Smooth muscle cell (in vitro differentiated cells): ENCODE measurements at regions not wholly inside any gene's neighbourhood (a gene's known extent, or its start where the extent isn't known, plus 50 kb on each side); places are given as distances from the start of the nearest gene placed in this dataset.

Experiments
- DNase-seq: peaks from one replicate; lab custom pipeline; 2025; ENCODE audit not compliant: unreplicated experiment; lab: John Stamatoyannopoulos, UW
- H2AFZ ChIP-seq: fragments of 200-600 bp; sonication (generic); 2 replicates; pipeline ENCODE4 v1.6.0; 2016; ENCODE audit warnings: antibody characterized with exemption, low read depth, mild to moderate bottlenecking
- H3F3A ChIP-seq: fragments of 200-600 bp; sonication (generic); 2 replicates; pipeline ENCODE4 v1.6.0; 2017; ENCODE audit warnings: antibody characterized with exemption, low read depth
- H3K27ac ChIP-seq: fragments of 200-600 bp; sonication (generic); 2 replicates; pipeline ENCODE4 v1.5.1; 2016; ENCODE audit warnings: low read depth, mild to moderate bottlenecking
- H3K27me3 ChIP-seq: fragments of 200-600 bp; sonication (generic); 2 replicates; pipeline ENCODE4 v1.6.1; 2016; ENCODE audit warnings: low read depth, mild to moderate bottlenecking
- H3K36me3 ChIP-seq: fragments of 200-600 bp; sonication (generic); 2 replicates; pipeline ENCODE4 v1.5.1; 2016; ENCODE audit warnings: low read depth
- H3K4me1 ChIP-seq: fragments of 200-600 bp; sonication (generic); 2 replicates; pipeline ENCODE4 v1.5.1; 2016; ENCODE audit warnings: low read depth
- H3K4me2 ChIP-seq: fragments of 200-600 bp; sonication (generic); 2 replicates; pipeline ENCODE4 v1.6.0; 2016; ENCODE audit warnings: mild to moderate bottlenecking
- H3K4me3 ChIP-seq: fragments of 200-600 bp; sonication (generic); 2 replicates; pipeline ENCODE4 v1.5.1; 2016; ENCODE audit warnings: mild to moderate bottlenecking
- H3K79me2 ChIP-seq: fragments of 200-600 bp; sonication (generic); 2 replicates; pipeline ENCODE4 v1.6.0; 2016; ENCODE audit warnings: low read depth, mild to moderate bottlenecking
- H3K9ac ChIP-seq: fragments of 200-600 bp; sonication (generic); 2 replicates; pipeline ENCODE4 v1.6.0; 2016; ENCODE audit warnings: low read depth
- H3K9me3 ChIP-seq: fragments of 200-600 bp; sonication (generic); replicated peaks from 2 replicates; pipeline ENCODE4 v1.5.1; 2016; ENCODE audit warnings: low read depth
- H4K20me1 ChIP-seq: fragments of 200-600 bp; sonication (generic); 2 replicates; pipeline ENCODE4 v1.6.0; 2016; ENCODE audit warnings: low read depth
- WGBS: methylation state at CpG from one replicate; pipeline ENCODE4 v1.1.7; 2016; ENCODE audit warnings: low lambda C conversion rate; 5-methylcytosine and 5-hydroxymethylcytosine counted together
- TF ChIP-seq, protein P1 (sequence below): fragments of 200-600 bp; sonication (generic); IDR thresholded peaks from 2 replicates; pipeline ENCODE4 v1.5.1; 2017; ENCODE audit warnings: borderline replicate concordance, mild to moderate bottlenecking, antibody characterized with exemption; ENCODE audit not compliant: insufficient read depth, poor library complexity, severe bottlenecking

- Histone ChIP-seq H2AFZ (no peak overlapping the region), H3F3A (no peaks in the 10 kb centered on the region), H3K4me3 (no peak overlapping the region), H4K20me1 (no peaks in the 10 kb centered on the region), H3K27ac (no peak overlapping the region), H3K9ac (no peak overlapping the region), H3K9me3 (no peaks in the 10 kb centered on the region), H3K27me3 (no peaks in the 10 kb centered on the region), H3K4me1 (no peaks in the 10 kb centered on the region), H3K36me3 (no peaks in the 10 kb centered on the region), H3K4me2 (no peak overlapping the region), H3K79me2 (no peaks in the 10 kb centered on the region)
- 95% methylated on average over 30 of the region's 31 CpGs for WGBS
- no peak for DNase-seq
- TF ChIP-seq, protein P1, sequence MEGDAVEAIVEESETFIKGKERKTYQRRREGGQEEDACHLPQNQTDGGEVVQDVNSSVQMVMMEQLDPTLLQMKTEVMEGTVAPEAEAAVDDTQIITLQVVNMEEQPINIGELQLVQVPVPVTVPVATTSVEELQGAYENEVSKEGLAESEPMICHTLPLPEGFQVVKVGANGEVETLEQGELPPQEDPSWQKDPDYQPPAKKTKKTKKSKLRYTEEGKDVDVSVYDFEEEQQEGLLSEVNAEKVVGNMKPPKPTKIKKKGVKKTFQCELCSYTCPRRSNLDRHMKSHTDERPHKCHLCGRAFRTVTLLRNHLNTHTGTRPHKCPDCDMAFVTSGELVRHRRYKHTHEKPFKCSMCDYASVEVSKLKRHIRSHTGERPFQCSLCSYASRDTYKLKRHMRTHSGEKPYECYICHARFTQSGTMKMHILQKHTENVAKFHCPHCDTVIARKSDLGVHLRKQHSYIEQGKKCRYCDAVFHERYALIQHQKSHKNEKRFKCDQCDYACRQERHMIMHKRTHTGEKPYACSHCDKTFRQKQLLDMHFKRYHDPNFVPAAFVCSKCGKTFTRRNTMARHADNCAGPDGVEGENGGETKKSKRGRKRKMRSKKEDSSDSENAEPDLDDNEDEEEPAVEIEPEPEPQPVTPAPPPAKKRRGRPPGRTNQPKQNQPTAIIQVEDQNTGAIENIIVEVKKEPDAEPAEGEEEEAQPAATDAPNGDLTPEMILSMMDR, result no peak
Observed at GRCh38 chr22:48798281-48799226, 1029.1 kb downstream of the BRD1 start.

GRCh38 chr22:48797731-48798130 lies 1029.9 kb downstream of the BRD1 start:
- H2AFZ ChIP-seq, result no peak overlapping the region
- no peak for DNase-seq
- H3K4me3 ChIP-seq, result no peak overlapping the region
- no peaks in the 10 kb centered on the region for H3K79me2 ChIP-seq
- H3F3A ChIP-seq, result no peaks in the 10 kb centered on the region
- H3K27ac ChIP-seq, result no peak overlapping the region
- H3K36me3 ChIP-seq, result no peaks in the 10 kb centered on the region
- 93% methylated on average over 8 of the region's 8 CpGs for WGBS
- H4K20me1 ChIP-seq, result no peaks in the 10 kb centered on the region
- H3K4me1 ChIP-seq, result no peaks in the 10 kb centered on the region
- TF ChIP-seq, protein P1, result no peak
- no peaks in the 10 kb centered on the region for H3K9me3 ChIP-seq
- H3K9ac ChIP-seq, result no peak overlapping the region
- H3K27me3 ChIP-seq, result no peaks in the 10 kb centered on the region
- H3K4me2 ChIP-seq, result no peak overlapping the region

DNA sequence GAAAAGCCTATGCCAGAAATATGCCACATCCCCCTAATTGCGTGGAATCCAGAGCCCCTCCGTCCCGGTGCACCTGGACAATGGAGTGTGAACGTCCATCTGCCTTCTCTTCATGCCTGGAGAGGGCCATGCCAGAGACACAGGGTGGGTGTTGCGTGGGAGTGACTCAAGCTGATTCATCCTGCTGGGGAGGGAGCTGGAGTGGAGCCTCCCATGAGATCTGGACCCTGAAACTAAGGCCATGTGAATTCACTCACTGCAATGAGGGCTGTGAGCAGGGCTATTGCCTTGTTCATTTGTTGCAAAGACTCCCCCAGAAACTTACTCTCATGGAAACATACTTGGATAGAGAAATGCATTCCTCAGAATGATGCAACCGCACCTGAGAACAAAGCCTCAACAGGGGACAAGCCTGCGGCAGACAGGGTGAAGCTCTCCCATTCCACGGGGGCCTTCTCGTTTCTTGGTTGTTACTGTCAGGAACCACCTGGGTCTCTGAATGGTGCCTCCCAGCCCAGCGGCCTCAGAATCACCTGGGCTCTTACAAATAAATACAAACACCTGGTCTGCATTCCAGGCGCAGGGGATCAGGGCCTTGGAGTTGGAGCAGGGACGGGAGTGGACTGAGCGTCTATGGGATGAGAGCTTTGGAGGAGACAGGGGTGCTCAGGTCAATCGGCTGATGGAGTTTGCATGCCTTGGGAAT lies 1031.2 kb downstream of the BRD1 start:
- Histone ChIP-seq H3K79me2 (no peaks in the 10 kb centered on the region), H4K20me1 (no peaks in the 10 kb centered on the region), H3K9ac (no peak overlapping the region), H3K36me3 (no peaks in the 10 kb centered on the region), H2AFZ (no peak overlapping the region), H3K4me2 (no peak overlapping the region), H3F3A (no peaks in the 10 kb centered on the region), H3K9me3 (no peaks in the 10 kb centered on the region), H3K27me3 (no peaks in the 10 kb centered on the region), H3K27ac (no peak overlapping the region), H3K4me3 (no peak overlapping the region), H3K4me1 (no peaks in the 10 kb centered on the region)
- WGBS, result 61% methylated on average over 14 of the region's 14 CpGs
- TF ChIP-seq, protein P1, result no peak
- no peak for DNase-seq
